ENCODE measurements at regions not wholly inside any gene's neighbourhood (a gene's known extent, or its start where the extent isn't known, plus 50 kb on each side); places are given as distances from the start of the nearest gene placed in this dataset.

DNA sequence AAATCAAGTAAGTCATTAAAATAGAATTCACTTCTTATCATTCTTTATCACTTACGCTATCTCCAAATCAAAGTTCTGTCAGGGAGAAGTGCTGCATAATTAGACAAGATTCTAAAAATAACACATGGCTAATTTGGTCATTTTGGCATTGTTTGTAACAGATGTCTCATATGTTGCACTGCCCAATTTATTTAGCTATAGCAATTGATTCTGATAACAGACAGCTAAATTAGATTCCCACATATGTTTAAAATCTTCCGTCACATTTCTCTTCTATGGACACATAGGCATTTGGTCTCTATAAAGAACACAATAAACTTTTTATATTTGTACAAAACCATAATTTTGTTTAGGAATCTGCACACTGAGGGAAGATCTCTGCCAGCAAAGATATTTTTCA is 644.5 kb upstream of the VRK2 start:
- Histone ChIP-seq H3K36me3 (ENCODE audit: control insufficient read depth, insufficient read depth, low read length) (no peaks in the 10 kb centered on the region), H3K4me1 (ENCODE audit: control insufficient read depth, insufficient read depth, low read length) (no peaks in the 10 kb centered on the region), H3K4me3 (ENCODE audit: low read depth in 2 of 2, low read length in 2 of 2) (no peak overlapping the region), H3K9me3 (ENCODE audit: control insufficient read depth, insufficient read depth, low read depth, low read length) (no peaks in the 10 kb centered on the region), H3K27me3 (ENCODE audit: control insufficient read depth, insufficient read depth, low read length) (no peaks in the 10 kb centered on the region), H3K27ac (ENCODE audit: low read length) (no peak overlapping the region)
- DNase-seq (ENCODE audit: low read depth, low spot score) (no peak), ATAC-seq (no peak)
- ChIA-PET CTCF (no interaction called here), POLR2A (no interaction called here)
- TF ChIP-seq, protein P1, sequence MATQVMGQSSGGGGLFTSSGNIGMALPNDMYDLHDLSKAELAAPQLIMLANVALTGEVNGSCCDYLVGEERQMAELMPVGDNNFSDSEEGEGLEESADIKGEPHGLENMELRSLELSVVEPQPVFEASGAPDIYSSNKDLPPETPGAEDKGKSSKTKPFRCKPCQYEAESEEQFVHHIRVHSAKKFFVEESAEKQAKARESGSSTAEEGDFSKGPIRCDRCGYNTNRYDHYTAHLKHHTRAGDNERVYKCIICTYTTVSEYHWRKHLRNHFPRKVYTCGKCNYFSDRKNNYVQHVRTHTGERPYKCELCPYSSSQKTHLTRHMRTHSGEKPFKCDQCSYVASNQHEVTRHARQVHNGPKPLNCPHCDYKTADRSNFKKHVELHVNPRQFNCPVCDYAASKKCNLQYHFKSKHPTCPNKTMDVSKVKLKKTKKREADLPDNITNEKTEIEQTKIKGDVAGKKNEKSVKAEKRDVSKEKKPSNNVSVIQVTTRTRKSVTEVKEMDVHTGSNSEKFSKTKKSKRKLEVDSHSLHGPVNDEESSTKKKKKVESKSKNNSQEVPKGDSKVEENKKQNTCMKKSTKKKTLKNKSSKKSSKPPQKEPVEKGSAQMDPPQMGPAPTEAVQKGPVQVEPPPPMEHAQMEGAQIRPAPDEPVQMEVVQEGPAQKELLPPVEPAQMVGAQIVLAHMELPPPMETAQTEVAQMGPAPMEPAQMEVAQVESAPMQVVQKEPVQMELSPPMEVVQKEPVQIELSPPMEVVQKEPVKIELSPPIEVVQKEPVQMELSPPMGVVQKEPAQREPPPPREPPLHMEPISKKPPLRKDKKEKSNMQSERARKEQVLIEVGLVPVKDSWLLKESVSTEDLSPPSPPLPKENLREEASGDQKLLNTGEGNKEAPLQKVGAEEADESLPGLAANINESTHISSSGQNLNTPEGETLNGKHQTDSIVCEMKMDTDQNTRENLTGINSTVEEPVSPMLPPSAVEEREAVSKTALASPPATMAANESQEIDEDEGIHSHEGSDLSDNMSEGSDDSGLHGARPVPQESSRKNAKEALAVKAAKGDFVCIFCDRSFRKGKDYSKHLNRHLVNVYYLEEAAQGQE (IDR thresholded peaks at IDR 0.05; ENCODE audit: insufficient read depth in 1 of 2, low read depth in 2 of 2, low read length in 1 of 2) = no peak
- TF ChIP-seq POLR2AphosphoS5 (IDR thresholded peaks at IDR 0.05; ENCODE audit: low read depth, low read length) = no peak
- no peak for TF ChIP-seq TCF7L2 (IDR thresholded peaks at IDR 0.05; ENCODE audit: low read depth, low read length)
- in situ Hi-C loops (cut with HindIII; ENCODE audit: low pct_unique_long_range_greater_than_20kb, low sequenced_read_pairs) (no loop called here), intact Hi-C loops (cut with micrococcal nuclease; ENCODE audit: unreplicated experiment) (no loop called here)
- no TSS peak for BruUV-seq (replicated peaks)

DNA sequence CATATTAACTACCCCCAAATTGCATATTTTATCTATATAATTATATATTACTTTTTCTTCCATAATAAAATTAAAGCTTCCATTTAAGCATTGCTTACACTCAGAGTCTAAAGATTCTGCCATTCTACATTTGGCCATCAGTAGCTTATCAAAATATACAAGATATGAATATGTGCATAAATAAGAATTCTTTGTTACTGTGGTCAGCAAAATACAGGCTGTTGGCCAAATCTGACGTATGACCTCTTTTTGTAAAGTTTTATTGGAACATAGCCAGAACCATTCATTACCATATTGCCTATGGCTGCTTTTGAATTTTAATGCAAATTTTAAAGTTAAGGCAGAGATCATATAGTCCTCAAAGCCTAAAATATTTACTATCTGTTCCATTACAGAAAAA is 643.9 kb upstream of the VRK2 start:
- DNase-seq (ENCODE audit: low read depth, low spot score) (no peak), ATAC-seq (no peak)
- no peak for TF ChIP-seq SIN3A (IDR thresholded peaks at IDR 0.05; ENCODE audit: borderline replicate concordance, insufficient read depth, low read depth, low read length)
- TF ChIP-seq, protein P2, sequence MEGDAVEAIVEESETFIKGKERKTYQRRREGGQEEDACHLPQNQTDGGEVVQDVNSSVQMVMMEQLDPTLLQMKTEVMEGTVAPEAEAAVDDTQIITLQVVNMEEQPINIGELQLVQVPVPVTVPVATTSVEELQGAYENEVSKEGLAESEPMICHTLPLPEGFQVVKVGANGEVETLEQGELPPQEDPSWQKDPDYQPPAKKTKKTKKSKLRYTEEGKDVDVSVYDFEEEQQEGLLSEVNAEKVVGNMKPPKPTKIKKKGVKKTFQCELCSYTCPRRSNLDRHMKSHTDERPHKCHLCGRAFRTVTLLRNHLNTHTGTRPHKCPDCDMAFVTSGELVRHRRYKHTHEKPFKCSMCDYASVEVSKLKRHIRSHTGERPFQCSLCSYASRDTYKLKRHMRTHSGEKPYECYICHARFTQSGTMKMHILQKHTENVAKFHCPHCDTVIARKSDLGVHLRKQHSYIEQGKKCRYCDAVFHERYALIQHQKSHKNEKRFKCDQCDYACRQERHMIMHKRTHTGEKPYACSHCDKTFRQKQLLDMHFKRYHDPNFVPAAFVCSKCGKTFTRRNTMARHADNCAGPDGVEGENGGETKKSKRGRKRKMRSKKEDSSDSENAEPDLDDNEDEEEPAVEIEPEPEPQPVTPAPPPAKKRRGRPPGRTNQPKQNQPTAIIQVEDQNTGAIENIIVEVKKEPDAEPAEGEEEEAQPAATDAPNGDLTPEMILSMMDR (IDR thresholded peaks at IDR 0.05) = no peak
- TF ChIP-seq, protein P1 (IDR thresholded peaks at IDR 0.05; ENCODE audit: insufficient read depth in 1 of 2, low read depth in 2 of 2, low read length in 1 of 2) = no peak
- TF ChIP-seq TCF7L2 (IDR thresholded peaks at IDR 0.05; ENCODE audit: low read depth, low read length) = no peak
- TF ChIP-seq POLR2AphosphoS5 (IDR thresholded peaks at IDR 0.05; ENCODE audit: low read depth, low read length) = no peak
- intact Hi-C loops (cut with micrococcal nuclease; ENCODE audit: unreplicated experiment) (no loop called here), in situ Hi-C loops (cut with HindIII; ENCODE audit: low pct_unique_long_range_greater_than_20kb, low sequenced_read_pairs) (no loop called here)
- H3K27me3 ChIP-seq (ENCODE audit: control insufficient read depth, insufficient read depth, low read length) = no peaks in the 10 kb centered on the region
- H3K4me3 ChIP-seq (ENCODE audit: low read depth in 2 of 2, low read length in 2 of 2) = no peak overlapping the region
- H3K27ac ChIP-seq (ENCODE audit: low read length) = no peak overlapping the region
- H3K4me1 ChIP-seq (ENCODE audit: control insufficient read depth, insufficient read depth, low read length) = no peaks in the 10 kb centered on the region
- H3K36me3 ChIP-seq (ENCODE audit: control insufficient read depth, insufficient read depth, low read length) = no peaks in the 10 kb centered on the region
- no TSS peak for BruUV-seq (replicated peaks)
- H3K9me3 ChIP-seq (ENCODE audit: control insufficient read depth, insufficient read depth, low read depth, low read length) = no peaks in the 10 kb centered on the region
- ChIA-PET POLR2A (no interaction called here), CTCF (no interaction called here)

Measured in Panc1 (cell line).